PC-9 (cell line): ENCODE measurements at regions not wholly inside any gene's neighbourhood (a gene's known extent, or its start where the extent isn't known, plus 50 kb on each side); places are given as distances from the start of the nearest gene placed in this dataset.
"Not testable (repeated sequence)": the region's sequence is repeated elsewhere in the genome, so short reads cannot be mapped to it uniquely, and the experiment has no call there.

Experiments used
- BruUV-seq: library from RNA; stranded (reverse); fragments of 400-500 nt; replicated peaks from 2 replicates; lab custom pipeline; 2021; lab: Mats Ljungman, UMichigan
- CTCF ChIA-PET: fragments of 300-600 bp; sonication (Branson Sonifier 250); formaldehyde crosslinking; loops from one replicate; lab custom pipeline; 2022; ENCODE audit warnings: antibody characterized with exemption; lab: Charles Lee
- POLR2A ChIA-PET: fragments of 300-600 bp; sonication (Branson Sonifier 250); formaldehyde crosslinking; loops from one replicate; lab custom pipeline; 2022; ENCODE audit warnings: antibody characterized with exemption; ENCODE audit not compliant: unreplicated experiment; lab: Charles Lee
- DNase-seq, 2 experiments: peaks; one replicate each; pipeline versions ENCODE4 v3.0.0 to v3.0.0-alpha.2; 2015 to 2022; ENCODE audit warnings: mixed read lengths in 1 of 2
- H2AFZ ChIP-seq: fragments of 200-600 bp; sonication (generic); 2 replicates; pipeline ENCODE4 v1.8.1; 2017; ENCODE audit warnings: antibody characterized with exemption
- H3F3A ChIP-seq: fragments of 200-600 bp; sonication (generic); 2 replicates; pipeline ENCODE4 v1.8.1; 2017; ENCODE audit warnings: antibody characterized with exemption, mild to moderate bottlenecking, low read depth; ENCODE audit not compliant: insufficient read depth
- H3K27ac ChIP-seq: fragments of 200-600 bp; sonication (generic); 2 replicates; pipeline ENCODE4 v1.6.1; 2016; ENCODE audit warnings: mixed run types
- H3K27me3 ChIP-seq: fragments of 200-600 bp; sonication (generic); 2 replicates; pipeline ENCODE4 v1.6.1; 2016; ENCODE audit warnings: low read depth, mixed run types; ENCODE audit not compliant: insufficient read depth
- H3K36me3 ChIP-seq: fragments of 200-600 bp; sonication (generic); 2 replicates; pipeline ENCODE4 v1.6.1; 2016; ENCODE audit warnings: low read depth, mixed run types
- H3K4me1 ChIP-seq: fragments of 200-600 bp; sonication (generic); replicated peaks from 2 replicates; pipeline ENCODE4 v1.6.1; 2016; ENCODE audit warnings: mixed run types; ENCODE audit not compliant: insufficient read depth
- H3K4me2 ChIP-seq: fragments of 200-600 bp; sonication (generic); 2 replicates; pipeline ENCODE4 v1.6.1; 2017; ENCODE audit warnings: mixed run types
- H3K4me3 ChIP-seq: fragments of 200-600 bp; sonication (generic); 2 replicates; pipeline ENCODE4 v1.6.1; 2016; ENCODE audit warnings: mixed run types
- H3K79me2 ChIP-seq: fragments of 200-600 bp; sonication (generic); 2 replicates; pipeline ENCODE4 v1.6.1; 2017; ENCODE audit warnings: low read depth, mixed run types
- H3K9me2 ChIP-seq: fragments of 200-600 bp; sonication (generic); 2 replicates; pipeline ENCODE4 v1.8.1; 2017; ENCODE audit warnings: mild to moderate bottlenecking; ENCODE audit not compliant: insufficient read depth
- H3K9me3 ChIP-seq: fragments of 200-600 bp; sonication (generic); 2 replicates; pipeline ENCODE4 v1.8.1; 2016; ENCODE audit warnings: low read depth; ENCODE audit not compliant: insufficient read depth
- H4K20me1 ChIP-seq: fragments of 200-600 bp; sonication (generic); 2 replicates; pipeline ENCODE4 v1.8.1; 2017; ENCODE audit not compliant: insufficient read depth
- CTCF ChIP-seq: fragments of 200-600 bp; sonication (generic); conservative IDR thresholded peaks from 2 replicates; pipeline ENCODE4 v1.6.1; 2017; ENCODE audit warnings: mixed run types, antibody characterized with exemption, mild to moderate bottlenecking, moderate library complexity
- EZH2 ChIP-seq: fragments of 200-600 bp; sonication (generic); IDR thresholded peaks from 2 replicates; pipeline ENCODE4 v1.8.0; 2017; ENCODE audit warnings: antibody characterized with exemption, low read depth
- intact Hi-C: fragments of 100-400 bp; cut with micrococcal nuclease; formaldehyde crosslinking; loops from one replicate; pipeline ENCODE4 v1.10.0; 2022; ENCODE audit not compliant: unreplicated experiment

- H3K79me2 ChIP-seq, result no peaks in the 10 kb centered on the region
These were observed 396.4 kb downstream of the BCKDHB start for GRCh38 chr6:80502871-80503270.

GRCh38 chr6:80501636-80502035 lies 395.2 kb downstream of the BCKDHB start:
- no peaks in the 10 kb centered on the region for H3K9me3 ChIP-seq
- no peak overlapping the region for H3K4me3 ChIP-seq
- no peak overlapping the region for H2AFZ ChIP-seq
- no peaks in the 10 kb centered on the region for H4K20me1 ChIP-seq
- H3K27me3 ChIP-seq, result no peaks in the 10 kb centered on the region
- intact Hi-C loops, result no loop called here
- H3K36me3 ChIP-seq, result no peaks in the 10 kb centered on the region
- H3K9me2 ChIP-seq, result no peaks in the 10 kb centered on the region
- ChIA-PET CTCF (no interaction called here), POLR2A (no interaction called here)
- no peak overlapping the region for H3K4me2 ChIP-seq
- BruUV-seq, result no TSS peak
- H3K79me2 ChIP-seq, result no peaks in the 10 kb centered on the region
- no peak overlapping the region for H3K27ac ChIP-seq
- TF ChIP-seq EZH2, result no peak
- TF ChIP-seq CTCF, result no peak
- DNase-seq, result no peak
- no peaks in the 10 kb centered on the region for H3F3A ChIP-seq
- H3K4me1 ChIP-seq, result no peaks in the 10 kb centered on the region

More at GRCh38 chr6:80502871-80503270, 396.4 kb downstream of the BCKDHB start:
- H3K27ac ChIP-seq, result no peak overlapping the region
- H3K4me2 ChIP-seq, result no peak overlapping the region
- H2AFZ ChIP-seq, result no peak overlapping the region
- H3K27me3 ChIP-seq, result no peaks in the 10 kb centered on the region
- H3F3A ChIP-seq, result no peaks in the 10 kb centered on the region
- intact Hi-C loops, result no loop called here
- H3K36me3 ChIP-seq, result no peaks in the 10 kb centered on the region
- no peak overlapping the region for H3K4me3 ChIP-seq
- no TSS peak for BruUV-seq
- H3K4me1 ChIP-seq, result no peaks in the 10 kb centered on the region
- TF ChIP-seq EZH2, result no peak
- no peak for TF ChIP-seq CTCF
- H3K9me3 ChIP-seq, result no peaks in the 10 kb centered on the region
- H3K9me2 ChIP-seq, result no peaks in the 10 kb centered on the region
- no peak for DNase-seq
- no peaks in the 10 kb centered on the region for H4K20me1 ChIP-seq
- ChIA-PET CTCF (no interaction called here), POLR2A (no interaction called here)

GRCh38 chr6:80497696-80498486 lies 391.4 kb downstream of the BCKDHB start:
- BruUV-seq, H3K27ac ChIP-seq, H3K36me3 ChIP-seq, H3K79me2 ChIP-seq, H3K4me2 ChIP-seq, H2AFZ ChIP-seq, H3K4me1 ChIP-seq, H3K9me2 ChIP-seq, H3K9me3 ChIP-seq, H3K27me3 ChIP-seq, intact Hi-C loops, POLR2A ChIA-PET, H3F3A ChIP-seq, H3K4me3 ChIP-seq, DNase-seq, H4K20me1 ChIP-seq: not testable (repeated sequence)
- CTCF ChIA-PET, result interaction anchor here (0.5 kb wide), 1 partner anchor 161 kb away, joined by 4 read pairs; no protein-coding TSS in a partner anchor
